C4-2B (cell line): ENCODE measurements at regions not wholly inside any gene's neighbourhood (a gene's known extent, or its start where the extent isn't known, plus 50 kb on each side); places are given as distances from the start of the nearest gene placed in this dataset.

Experiments
- ZFX ChIP-seq: fragments of 450-650 bp; IDR thresholded peaks from 2 replicates; pipeline ENCODE4 v1.6.1; 2017
- TF ChIP-seq, protein P1 (sequence below): fragments of 450-650 bp; conservative IDR thresholded peaks from 2 replicates; pipeline ENCODE4 v1.5.1; 2017; ENCODE audit warnings: mild to moderate bottlenecking

DNA sequence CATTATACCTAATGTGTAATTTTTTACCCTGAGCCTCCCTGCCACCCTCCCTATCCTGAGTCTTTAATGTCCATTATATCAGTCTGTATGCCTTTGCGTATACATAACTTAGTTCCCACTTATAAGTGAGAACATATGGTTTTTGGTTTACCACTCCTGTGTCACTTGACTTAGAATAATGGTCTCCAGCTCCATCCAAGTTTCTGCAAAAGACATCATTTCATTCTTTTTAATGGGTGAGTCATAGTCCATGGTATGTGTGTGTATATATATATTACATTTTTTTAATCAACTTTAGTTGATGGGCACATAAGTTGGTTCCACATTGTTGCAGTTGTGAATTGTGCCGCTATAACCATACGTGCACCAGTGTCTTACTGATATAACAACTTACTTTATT, 477.1 kb upstream of the NEGR1 start:
- TF ChIP-seq, protein P1, sequence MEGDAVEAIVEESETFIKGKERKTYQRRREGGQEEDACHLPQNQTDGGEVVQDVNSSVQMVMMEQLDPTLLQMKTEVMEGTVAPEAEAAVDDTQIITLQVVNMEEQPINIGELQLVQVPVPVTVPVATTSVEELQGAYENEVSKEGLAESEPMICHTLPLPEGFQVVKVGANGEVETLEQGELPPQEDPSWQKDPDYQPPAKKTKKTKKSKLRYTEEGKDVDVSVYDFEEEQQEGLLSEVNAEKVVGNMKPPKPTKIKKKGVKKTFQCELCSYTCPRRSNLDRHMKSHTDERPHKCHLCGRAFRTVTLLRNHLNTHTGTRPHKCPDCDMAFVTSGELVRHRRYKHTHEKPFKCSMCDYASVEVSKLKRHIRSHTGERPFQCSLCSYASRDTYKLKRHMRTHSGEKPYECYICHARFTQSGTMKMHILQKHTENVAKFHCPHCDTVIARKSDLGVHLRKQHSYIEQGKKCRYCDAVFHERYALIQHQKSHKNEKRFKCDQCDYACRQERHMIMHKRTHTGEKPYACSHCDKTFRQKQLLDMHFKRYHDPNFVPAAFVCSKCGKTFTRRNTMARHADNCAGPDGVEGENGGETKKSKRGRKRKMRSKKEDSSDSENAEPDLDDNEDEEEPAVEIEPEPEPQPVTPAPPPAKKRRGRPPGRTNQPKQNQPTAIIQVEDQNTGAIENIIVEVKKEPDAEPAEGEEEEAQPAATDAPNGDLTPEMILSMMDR = no peak
- no peak for TF ChIP-seq ZFX
